ENCODE measurements at regions not wholly inside any gene's neighbourhood (a gene's known extent, or its start where the extent isn't known, plus 50 kb on each side); places are given as distances from the start of the nearest gene placed in this dataset.

GRCh38 chr7:46440186-46440585 is 519.1 kb upstream of the IGFBP3 start:
- no peak overlapping the region for H2AK5ac ChIP-seq (ENCODE audit: low read depth, low read length)
- no peak overlapping the region for H2BK15ac ChIP-seq (ENCODE audit: low read length)
- H2BK120ac ChIP-seq (replicated peaks; ENCODE audit: low read depth, low read length) = no peak overlapping the region
- no peak overlapping the region for H3K4me2 ChIP-seq (ENCODE audit: insufficient read depth in 1 of 2, low read depth in 2 of 2, low read length in 2 of 2)
- no peak overlapping the region for H2BK20ac ChIP-seq (ENCODE audit: low read length)
- no peak overlapping the region for H3K4ac ChIP-seq (replicated peaks; ENCODE audit: insufficient read length, low read depth, low read length)
- H3K23ac ChIP-seq (ENCODE audit: insufficient read length) = no peak overlapping the region
- H3K27ac ChIP-seq (ENCODE audit: low read depth, low read length) = no peak overlapping the region
- H3K18ac ChIP-seq (ENCODE audit: extremely low read depth, low read length) = no peak overlapping the region
- H2AFZ ChIP-seq (ENCODE audit: low read length) = no peak overlapping the region
- no peak overlapping the region for H2BK5ac ChIP-seq (ENCODE audit: low read depth, low read length)
- H4K91ac ChIP-seq (replicated peaks; ENCODE audit: insufficient read length, low read length) = no peak overlapping the region
- DNase-seq (ENCODE audit: low read depth in 1 of 2, low spot score in 2 of 2) (no peak), FAIRE-seq (no peak)
- no peaks in the 10 kb centered on the region for H3K36me3 ChIP-seq (ENCODE audit: control insufficient read depth in 2 of 4, insufficient read depth in 4 of 4, low read length in 3 of 4)
- H3K14ac ChIP-seq (ENCODE audit: insufficient read length) = no peak overlapping the region
- no peak overlapping the region for H4K8ac ChIP-seq (ENCODE audit: extremely low read depth, insufficient read depth, low read length)
- H3K79me1 ChIP-seq (ENCODE audit: low read depth, low read length) = no peaks in the 10 kb centered on the region
- no peaks in the 10 kb centered on the region for H3K4me1 ChIP-seq (replicated peaks in 1 of 4; ENCODE audit: control insufficient read depth in 3 of 4, insufficient read depth in 4 of 4, low read length in 3 of 4)
- H3K56ac ChIP-seq (replicated peaks; ENCODE audit: insufficient read length, low read depth, low read length) = no peak overlapping the region
- ChIA-PET POLR2A (ENCODE audit: partially characterized antibody) (no interaction called here), CTCF (ENCODE audit: partially characterized antibody) (no interaction called here)
- H3K9ac ChIP-seq (replicated peaks in 1 of 4; ENCODE audit: extremely low read depth in 1 of 4, low read depth in 3 of 4, low read length in 3 of 4) = no peak overlapping the region
- no peaks in the 10 kb centered on the region for H4K20me1 ChIP-seq (replicated peaks in 1 of 2; ENCODE audit: control insufficient read depth in 1 of 2, insufficient read depth in 2 of 2, low read length in 2 of 2)
- no peak overlapping the region for H2BK12ac ChIP-seq (ENCODE audit: low read depth, low read length)
- no peaks in the 10 kb centered on the region for H3K79me2 ChIP-seq (ENCODE audit: control insufficient read depth in 1 of 2, insufficient read depth in 2 of 2, low read length in 2 of 2)
- H3K4me3 ChIP-seq (ENCODE audit: extremely low read depth in 1 of 4, insufficient read depth in 2 of 4, low read depth in 3 of 4, low read length in 4 of 4) = no peak overlapping the region
- TF ChIP-seq MAFK (IDR thresholded peaks at IDR 0.05; ENCODE audit: low read depth, low read length) (no peak), RFX5 (IDR thresholded peaks at IDR 0.05; ENCODE audit: borderline replicate concordance, low read depth, low read length) (no peak), E2F6 (IDR thresholded peaks at IDR 0.05) (no peak), CTBP2 (IDR thresholded peaks at IDR 0.05; ENCODE audit: borderline replicate concordance, insufficient read depth, insufficient read length, low read length) (no peak), RNF2 (IDR thresholded peaks at IDR 0.05; ENCODE audit: borderline replicate concordance, low read depth, low read length, missing control alignments, poor library complexity, severe bottlenecking) (no peak), TEAD4 (IDR thresholded peaks at IDR 0.05; ENCODE audit: low read depth, low read length) (no peak), SP4 (IDR thresholded peaks at IDR 0.05; ENCODE audit: low read length) (no peak), KDM4A (IDR thresholded peaks at IDR 0.05; ENCODE audit: low read depth, low read length, severe bottlenecking) (no peak), YY1 (IDR thresholded peaks at IDR 0.05; ENCODE audit: low read depth, low read length) (no peak), POU5F1 (IDR thresholded peaks at IDR 0.05; ENCODE audit: low read depth, low read length) (no peak)
- H3K9me3 ChIP-seq (ENCODE audit: insufficient read depth in 2 of 2, low read depth in 1 of 2, low read length in 1 of 2) = 0 out of 4 replicates have a peak, but pooled peaks cover 0 to 4% of the 10 kb centered on the region in 2 experiments
- 91% methylated on average over 6 of the region's 6 CpGs; no CpG with 5 or more reads in 1 of the 2 experiments for WGBS, 2 experiments (ENCODE audit: extremely low coverage in 1 of 2, insufficient coverage in 1 of 2, insufficient read length in 1 of 2, insufficient replicate concordance in 2 of 2, low coverage in 1 of 2, low lambda C conversion rate in 2 of 2, missing lambda C conversion rate in 1 of 2)
- H4K5ac ChIP-seq (ENCODE audit: insufficient read length, low read depth, low read length) = no peak overlapping the region
- H3K23me2 ChIP-seq (ENCODE audit: low read depth, low read length) = no peaks in the 10 kb centered on the region
- H3K27me3 ChIP-seq (replicated peaks in 1 of 4; ENCODE audit: control insufficient read depth in 3 of 4, extremely low read depth in 1 of 4, insufficient read depth in 3 of 4, low read length in 3 of 4) = no peaks in the 10 kb centered on the region

Data from H1 (cell line).